ENCODE measurements at regions not wholly inside any gene's neighbourhood (a gene's known extent, or its start where the extent isn't known, plus 50 kb on each side); places are given as distances from the start of the nearest gene placed in this dataset.

- no peak for TF ChIP-seq CTCF (IDR thresholded peaks at IDR 0.05)
- intact Hi-C loops (cut with DNase I, micrococcal nuclease), result no loop called here
- ATAC-seq, result no peak
Observed at GRCh38 chr9:16071400-16071799, 518.6 kb downstream of the CCDC171 start.

GRCh38 chr9:16074963-16075362, 522.1 kb downstream of the CCDC171 start:
- TF ChIP-seq CTCF (IDR thresholded peaks at IDR 0.05), result no peak
- no peak for DNase-seq

More at GRCh38 chr9:16071400-16071799, 518.6 kb downstream of the CCDC171 start:
- Histone ChIP-seq H3K4me3 (no peak overlapping the region), H3K4me1 (ENCODE audit: low read depth) (no peaks in the 10 kb centered on the region), H3K9me3 (no peaks in the 10 kb centered on the region), H3K36me3 (ENCODE audit: low read depth) (no peaks in the 10 kb centered on the region)
- DNase-seq, result no peak

GRCh38 chr9:16075696-16076095, 522.9 kb downstream of the CCDC171 start:
- intact Hi-C loops (cut with DNase I, micrococcal nuclease), result no loop called here
- Histone ChIP-seq H3K4me3 (no peak overlapping the region), H3K9me3 (no peaks in the 10 kb centered on the region), H3K36me3 (ENCODE audit: low read depth) (no peaks in the 10 kb centered on the region), H3K4me1 (ENCODE audit: low read depth) (no peaks in the 10 kb centered on the region)
- TF ChIP-seq CTCF (IDR thresholded peaks at IDR 0.05), result no peak
- ATAC-seq, result no peak
- DNase-seq, result no peak

More at GRCh38 chr9:16074963-16075362, 522.1 kb downstream of the CCDC171 start:
- Histone ChIP-seq H3K36me3 (ENCODE audit: low read depth) (no peaks in the 10 kb centered on the region), H3K9me3 (no peaks in the 10 kb centered on the region), H3K4me1 (ENCODE audit: low read depth) (no peaks in the 10 kb centered on the region), H3K4me3 (no peak overlapping the region)
- intact Hi-C loops (cut with DNase I, micrococcal nuclease), result no loop called here
- ATAC-seq, result no peak

GRCh38 chr9:16076511-16076910, 523.7 kb downstream of the CCDC171 start:
- no peak for ATAC-seq
- H3K4me1 ChIP-seq (ENCODE audit: low read depth), result no peaks in the 10 kb centered on the region
- H3K4me3 ChIP-seq, result no peak overlapping the region
- no peaks in the 10 kb centered on the region for H3K9me3 ChIP-seq
- intact Hi-C loops (cut with DNase I, micrococcal nuclease), result no loop called here
- no peak for DNase-seq
- TF ChIP-seq CTCF (IDR thresholded peaks at IDR 0.05), result no peak
- H3K36me3 ChIP-seq (ENCODE audit: low read depth), result no peaks in the 10 kb centered on the region

- H3K36me3 ChIP-seq (ENCODE audit: low read depth), result no peaks in the 10 kb centered on the region
- no peaks in the 10 kb centered on the region for H3K4me1 ChIP-seq (ENCODE audit: low read depth)
- no peak for DNase-seq
- no peak overlapping the region for H3K4me3 ChIP-seq
- H3K9me3 ChIP-seq, result no peaks in the 10 kb centered on the region
- intact Hi-C loops (cut with DNase I, micrococcal nuclease), result no loop called here
- no peak for TF ChIP-seq CTCF (IDR thresholded peaks at IDR 0.05)
- no peak for ATAC-seq
Observed at GRCh38 chr9:16082796-16083195, 530.0 kb downstream of the CCDC171 start.

GRCh38 chr9:16085167-16085726, 532.4 kb downstream of the CCDC171 start:
- intact Hi-C loops (cut with DNase I, micrococcal nuclease), result no loop called here
- DNase-seq (no peak), ATAC-seq (no peak)
- TF ChIP-seq CTCF (IDR thresholded peaks at IDR 0.05), result no peak
- Histone ChIP-seq H3K36me3 (ENCODE audit: low read depth) (no peaks in the 10 kb centered on the region), H3K4me1 (ENCODE audit: low read depth) (no peaks in the 10 kb centered on the region), H3K4me3 (no peak overlapping the region), H3K9me3 (peaks cover 4% of the 10 kb centered on the region)

All from mucosa of descending colon (tissue), 3 donors.